ENCODE measurements at regions not wholly inside any gene's neighbourhood (a gene's known extent, or its start where the extent isn't known, plus 50 kb on each side); places are given as distances from the start of the nearest gene placed in this dataset.
A peak's percentile ranks its signal among the peaks of the same experiment; 100 is the strongest.

DNA sequence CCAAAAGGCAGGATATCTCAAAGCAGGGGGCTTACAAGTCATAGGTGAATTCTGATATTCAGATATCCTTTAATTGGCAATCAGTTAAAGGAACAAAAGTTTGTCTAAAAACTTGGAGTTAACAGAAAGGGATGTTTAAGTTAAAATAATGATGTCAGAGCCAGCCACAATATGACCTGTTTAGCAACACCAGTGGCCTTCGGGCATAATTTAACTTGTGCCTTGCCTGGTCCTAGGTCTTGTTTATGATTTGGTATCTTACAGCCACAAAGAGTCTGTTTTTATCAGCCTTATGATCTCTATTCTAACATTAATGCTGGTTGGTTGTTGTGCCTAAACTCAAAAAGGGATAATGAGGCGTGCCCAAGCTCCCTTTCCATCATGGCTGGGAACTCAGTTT is 252.9 kb downstream of the RNF152 start:
- no peak for DNase-seq
- Histone ChIP-seq H3K27me3 (no peaks in the 10 kb centered on the region), H3K9me3 (no peaks in the 10 kb centered on the region), H3K4me3 (no peak overlapping the region), H3K36me3 (no peaks in the 10 kb centered on the region), H3K4me1 (peaks cover 0 to 5% of the 10 kb centered on the region in 2 donors), H3K27ac (no peak overlapping the region)
- no peak for ATAC-seq
- TF ChIP-seq POLR2A (IDR thresholded peaks at IDR 0.05): no peak
- TF ChIP-seq, protein P1, sequence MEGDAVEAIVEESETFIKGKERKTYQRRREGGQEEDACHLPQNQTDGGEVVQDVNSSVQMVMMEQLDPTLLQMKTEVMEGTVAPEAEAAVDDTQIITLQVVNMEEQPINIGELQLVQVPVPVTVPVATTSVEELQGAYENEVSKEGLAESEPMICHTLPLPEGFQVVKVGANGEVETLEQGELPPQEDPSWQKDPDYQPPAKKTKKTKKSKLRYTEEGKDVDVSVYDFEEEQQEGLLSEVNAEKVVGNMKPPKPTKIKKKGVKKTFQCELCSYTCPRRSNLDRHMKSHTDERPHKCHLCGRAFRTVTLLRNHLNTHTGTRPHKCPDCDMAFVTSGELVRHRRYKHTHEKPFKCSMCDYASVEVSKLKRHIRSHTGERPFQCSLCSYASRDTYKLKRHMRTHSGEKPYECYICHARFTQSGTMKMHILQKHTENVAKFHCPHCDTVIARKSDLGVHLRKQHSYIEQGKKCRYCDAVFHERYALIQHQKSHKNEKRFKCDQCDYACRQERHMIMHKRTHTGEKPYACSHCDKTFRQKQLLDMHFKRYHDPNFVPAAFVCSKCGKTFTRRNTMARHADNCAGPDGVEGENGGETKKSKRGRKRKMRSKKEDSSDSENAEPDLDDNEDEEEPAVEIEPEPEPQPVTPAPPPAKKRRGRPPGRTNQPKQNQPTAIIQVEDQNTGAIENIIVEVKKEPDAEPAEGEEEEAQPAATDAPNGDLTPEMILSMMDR (IDR thresholded peaks at IDR 0.05 in 4 of 5, conservative IDR thresholded peaks at IDR 0.05 in 1 of 5): no peak
- intact Hi-C loops (cut with DNase I; ENCODE audit: low total_unique reads): no loop called here
- in situ Hi-C loops (cut with MboI; ENCODE audit: low sequenced_read_pairs in 4 of 4): loop anchor here in 2 of 4 donors (10.0 to 25.0 kb wide), 2 partner anchors 247 to 265 kb away; partner anchors contain the start of gene RNF152 (in 1 of the 2)

DNA sequence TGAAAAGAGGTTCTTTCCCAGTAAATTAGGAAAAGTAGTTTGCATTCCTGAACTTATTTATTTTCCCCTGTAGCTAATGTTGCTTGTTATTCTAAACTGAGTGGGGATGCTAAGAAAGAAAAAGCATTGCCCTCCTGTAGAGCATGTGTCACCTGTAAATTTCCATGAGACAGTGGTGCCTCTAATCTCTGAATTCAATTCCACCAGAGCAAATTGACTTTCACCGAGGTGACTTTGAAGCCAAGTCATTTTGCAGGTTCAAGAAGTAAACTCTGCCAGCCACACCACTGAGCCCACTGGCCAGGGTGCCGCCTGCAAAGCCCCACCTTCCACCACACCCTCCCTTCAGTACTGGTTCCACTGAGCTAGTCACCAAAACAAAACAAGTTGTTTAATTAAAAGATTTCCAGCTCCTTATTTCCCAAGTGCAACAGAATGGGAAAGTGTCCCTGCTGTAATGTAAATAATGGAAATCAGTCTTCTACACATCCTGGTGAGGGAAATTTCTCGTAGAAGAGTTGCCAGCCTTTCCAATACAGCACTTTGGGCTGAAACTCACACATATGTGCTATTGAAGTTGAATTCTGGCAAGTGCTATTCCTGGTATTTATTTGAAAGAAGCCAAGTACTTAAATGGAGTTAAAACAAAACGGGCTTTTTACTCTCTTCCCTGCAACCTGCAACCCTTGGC is 254.8 kb downstream of the RNF152 start:
- no peaks in the 10 kb centered on the region for H3K27me3 ChIP-seq
- ATAC-seq: no peak
- TF ChIP-seq, protein P1 (IDR thresholded peaks at IDR 0.05 in 4 of 5, conservative IDR thresholded peaks at IDR 0.05 in 1 of 5): no peak
- no peak for TF ChIP-seq POLR2A (IDR thresholded peaks at IDR 0.05)
- no peaks in the 10 kb centered on the region for H3K9me3 ChIP-seq
- peaks cover 0 to 5% of the 10 kb centered on the region in 2 donors for H3K4me1 ChIP-seq
- H3K27ac ChIP-seq: no peak overlapping the region
- H3K36me3 ChIP-seq: no peaks in the 10 kb centered on the region
- no peak for DNase-seq
- H3K4me3 ChIP-seq: no peak overlapping the region
- intact Hi-C loops (cut with DNase I; ENCODE audit: low total_unique reads) (loop anchor here (2.0 kb wide), 1 partner anchor 257 kb away; no protein-coding TSS in a partner anchor), in situ Hi-C loops (cut with MboI; ENCODE audit: low sequenced_read_pairs in 4 of 4) (loop anchor here in 2 of 4 donors (10.0 to 25.0 kb wide), 2 partner anchors 249 to 267 kb away; partner anchors contain the start of gene RNF152 (in 1 of the 2))

DNA sequence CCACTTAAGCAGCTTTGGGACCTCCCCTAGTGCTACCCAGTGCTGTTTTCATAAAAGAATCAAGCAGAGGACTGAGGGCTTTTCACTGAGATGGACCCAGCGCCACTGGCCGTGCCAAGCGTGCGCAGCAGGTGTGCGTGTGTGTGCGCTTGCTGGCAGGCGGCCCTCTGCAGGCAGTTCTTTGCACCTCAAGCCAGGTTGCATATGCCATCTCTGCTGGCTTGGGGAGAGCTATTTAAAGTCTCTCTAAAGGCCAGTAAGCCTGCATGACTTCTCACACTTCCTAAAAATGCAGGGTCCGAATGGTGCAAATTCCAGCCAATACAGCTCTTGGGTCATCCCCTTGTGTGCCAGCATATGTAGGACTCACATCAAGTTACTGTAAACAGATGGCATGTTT is 255.5 kb downstream of the RNF152 start:
- H3K4me1 ChIP-seq: peaks cover 0 to 5% of the 10 kb centered on the region in 2 donors
- in situ Hi-C loops (cut with MboI; ENCODE audit: low sequenced_read_pairs in 4 of 4): loop anchor here in 2 of 4 donors (10.0 to 25.0 kb wide), 2 partner anchors 250 to 267 kb away; partner anchors contain the start of gene RNF152 (in 1 of the 2)
- no peaks in the 10 kb centered on the region for H3K27me3 ChIP-seq
- ATAC-seq (no peak), DNase-seq (no peak)
- H3K9me3 ChIP-seq: no peaks in the 10 kb centered on the region
- TF ChIP-seq, protein P1 (IDR thresholded peaks at IDR 0.05 in 4 of 5, conservative IDR thresholded peaks at IDR 0.05 in 1 of 5): no peak
- no peak for TF ChIP-seq POLR2A (IDR thresholded peaks at IDR 0.05)
- no peak overlapping the region for H3K27ac ChIP-seq
- H3K4me3 ChIP-seq: no peak overlapping the region
- intact Hi-C loops (cut with DNase I; ENCODE audit: low total_unique reads): loop anchor here (2.0 kb wide), 1 partner anchor 257 kb away; no protein-coding TSS in a partner anchor
- no peaks in the 10 kb centered on the region for H3K36me3 ChIP-seq

DNA sequence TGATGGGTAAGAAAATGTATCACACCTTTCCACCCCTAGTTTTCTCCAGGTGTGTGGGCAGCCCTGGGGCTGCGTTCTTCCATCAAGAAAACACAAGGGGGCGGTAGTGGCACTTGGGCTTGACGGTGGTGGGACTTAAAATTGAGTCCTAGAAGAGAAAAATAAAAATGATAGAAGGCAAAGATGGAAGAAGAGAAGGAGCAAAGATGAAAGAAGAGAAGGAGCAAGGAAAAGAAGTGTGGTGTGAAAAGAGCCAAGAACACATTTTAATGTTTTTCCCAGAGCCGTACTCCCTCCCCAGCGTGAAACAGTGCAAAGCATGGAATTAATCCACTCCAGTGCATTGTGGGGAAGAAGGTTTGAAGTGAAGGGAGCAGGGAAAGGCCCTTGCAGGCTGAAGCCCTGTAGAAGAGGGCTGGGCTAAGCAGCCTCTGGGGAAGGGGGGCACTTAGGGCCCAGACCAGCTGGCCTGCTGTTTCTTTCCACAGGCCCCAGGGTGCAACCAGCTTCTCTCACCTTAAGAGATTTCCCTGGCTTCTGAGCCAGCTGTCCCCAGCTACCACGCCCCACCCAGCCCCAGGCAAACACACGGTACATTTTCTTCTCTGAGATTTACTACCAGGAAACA is 256.8 kb downstream of the RNF152 start:
- Histone ChIP-seq H3K36me3 (no peaks in the 10 kb centered on the region), H3K4me1 (peaks cover 0 to 5% of the 10 kb centered on the region in 2 donors), H3K9me3 (no peaks in the 10 kb centered on the region), H3K27me3 (no peaks in the 10 kb centered on the region), H3K4me3 (no peak overlapping the region), H3K27ac (peak overlapping the region in 2 of 4 donors; percentile 55 to 58)
- in situ Hi-C loops (cut with MboI; ENCODE audit: low sequenced_read_pairs in 4 of 4) (loop anchor here in 2 of 4 donors (10.0 to 25.0 kb wide), 2 partner anchors 251 to 269 kb away; partner anchors contain the start of gene RNF152 (in 1 of the 2)), intact Hi-C loops (cut with DNase I; ENCODE audit: low total_unique reads) (loop anchor here (2.0 kb wide), 1 partner anchor 259 kb away; no protein-coding TSS in a partner anchor)
- peak in 1 of 2 donors; percentile 13 for DNase-seq
- ATAC-seq: peak in 1 of 2 donors; percentile 36
- TF ChIP-seq, protein P1 (IDR thresholded peaks at IDR 0.05 in 4 of 5, conservative IDR thresholded peaks at IDR 0.05 in 1 of 5): peak; percentile 30 to 73 (median 54)
- no peak for TF ChIP-seq POLR2A (IDR thresholded peaks at IDR 0.05)

All from gastrocnemius medialis (tissue), 4 donors.